HS-27A (cell line): ENCODE measurements at regions not wholly inside any gene's neighbourhood (a gene's known extent, or its start where the extent isn't known, plus 50 kb on each side); places are given as distances from the start of the nearest gene placed in this dataset.
"Not testable (repeated sequence)": the region's sequence is repeated elsewhere in the genome, so short reads cannot be mapped to it uniquely, and the experiment has no call there.

Experiments
- DNase-seq: peaks from one replicate; pipeline ENCODE4 v3.0.0-alpha.2; 2012; ENCODE audit warnings: low read depth, missing footprints

GRCh38 chrX:114087543-114087942 lies 496.3 kb upstream of the HTR2C start:
- DNase-seq, result no peak

- DNase-seq, result no peak
Measured at GRCh38 chrX:114077773-114078172, 506.1 kb upstream of the HTR2C start.

DNA sequence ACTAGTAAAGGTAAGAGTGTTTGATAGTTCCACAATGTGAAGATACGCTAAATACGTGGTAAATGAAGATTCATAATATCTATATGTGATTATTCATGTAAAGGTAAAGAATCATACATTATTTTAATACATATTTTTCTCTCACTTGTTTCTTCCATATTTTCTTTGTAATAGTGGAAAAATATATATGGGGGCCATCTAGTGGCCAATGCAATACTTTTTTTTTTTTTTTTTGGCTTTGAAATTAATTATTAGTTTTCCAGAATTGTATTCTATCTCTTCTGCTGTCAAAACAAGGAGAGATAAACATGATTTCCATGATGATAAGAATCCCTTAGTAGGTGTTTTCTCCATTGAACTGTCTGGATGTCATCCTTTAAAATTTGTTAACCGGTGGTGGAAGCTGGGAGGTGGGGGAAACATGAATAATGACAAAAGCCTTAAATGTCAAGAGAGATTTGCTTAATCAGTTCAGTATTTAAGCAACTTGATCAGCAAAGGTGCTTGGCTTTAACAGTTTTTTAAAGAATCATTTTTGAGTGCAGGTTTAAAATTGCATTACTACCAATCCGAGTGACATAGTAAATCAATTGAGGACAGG lies 508.7 kb upstream of the HTR2C start:
- no peak for DNase-seq

- no peak for DNase-seq
Measured at GRCh38 chrX:114073926-114074325, 510.0 kb upstream of the HTR2C start.

GRCh38 chrX:114071412-114071811 lies 512.5 kb upstream of the HTR2C start:
- DNase-seq, result no peak

DNA sequence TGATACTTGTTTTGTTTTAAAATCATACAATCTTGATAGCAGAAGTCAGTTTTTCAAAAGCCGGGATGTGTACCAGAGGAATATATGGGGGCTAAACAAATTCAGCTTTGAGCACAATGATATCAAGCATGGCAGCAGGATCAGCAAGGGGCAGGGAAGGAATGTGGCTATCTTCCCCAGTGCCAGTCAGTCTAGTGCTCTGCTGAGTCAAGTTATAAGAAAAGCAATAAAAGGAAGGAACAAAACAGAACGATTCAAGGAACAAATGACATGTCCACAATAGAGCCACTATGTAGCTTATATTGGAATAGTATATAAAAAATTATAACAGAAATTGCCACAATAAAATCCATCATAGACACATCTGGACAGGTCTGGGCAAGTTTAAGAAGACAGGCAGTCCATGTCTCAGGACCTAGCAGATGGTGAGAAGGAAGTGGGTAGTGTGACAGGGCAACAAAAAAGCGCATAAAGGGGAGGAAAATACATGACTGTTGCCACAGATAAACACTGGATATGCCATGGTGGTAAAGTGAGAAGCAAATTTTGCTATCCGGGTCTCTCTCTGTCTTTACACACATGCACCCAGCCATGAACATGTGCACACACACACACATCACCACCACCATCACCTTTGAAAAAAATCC lies 518.2 kb upstream of the HTR2C start:
- DNase-seq, result no peak

GRCh38 chrX:114061226-114061625 lies 522.7 kb upstream of the HTR2C start:
- DNase-seq, result no peak

- DNase-seq, result no peak
Measured at GRCh38 chrX:114058988-114059418, 524.9 kb upstream of the HTR2C start.

- DNase-seq, result not testable (repeated sequence)
Measured at GRCh38 chrX:114057422-114057821, 526.5 kb upstream of the HTR2C start.

DNA sequence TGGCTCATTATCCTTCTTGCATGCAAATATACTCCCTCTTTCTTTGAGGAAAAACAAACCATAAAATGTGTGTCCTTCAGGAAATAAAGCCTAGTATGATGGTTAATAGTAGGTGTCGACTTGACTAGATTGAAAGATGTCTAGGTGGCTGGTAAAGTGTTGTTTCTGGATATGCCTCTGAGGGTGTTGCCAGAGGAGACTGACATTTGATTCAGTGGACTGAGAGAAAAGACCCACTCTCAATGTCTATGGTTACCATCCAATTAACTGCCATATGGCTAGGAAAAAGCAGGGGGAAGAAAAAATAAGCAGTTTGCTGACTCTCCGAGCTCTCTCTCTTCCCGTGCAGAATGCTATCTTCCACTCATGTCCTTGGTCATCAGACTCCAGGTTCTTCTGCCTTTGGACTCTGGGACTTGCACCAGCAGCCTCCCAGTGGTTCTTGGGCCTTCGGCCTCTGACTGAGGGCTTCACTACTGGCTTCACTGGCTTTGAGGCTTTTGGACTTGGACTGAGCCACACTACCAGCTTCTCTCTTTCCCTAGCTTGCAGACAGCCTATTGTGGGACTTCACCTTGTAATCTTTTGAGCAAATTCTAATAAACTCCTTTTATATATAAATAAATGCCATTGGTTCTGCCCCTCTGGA lies 532.1 kb upstream of the HTR2C start:
- no peak for DNase-seq

DNA sequence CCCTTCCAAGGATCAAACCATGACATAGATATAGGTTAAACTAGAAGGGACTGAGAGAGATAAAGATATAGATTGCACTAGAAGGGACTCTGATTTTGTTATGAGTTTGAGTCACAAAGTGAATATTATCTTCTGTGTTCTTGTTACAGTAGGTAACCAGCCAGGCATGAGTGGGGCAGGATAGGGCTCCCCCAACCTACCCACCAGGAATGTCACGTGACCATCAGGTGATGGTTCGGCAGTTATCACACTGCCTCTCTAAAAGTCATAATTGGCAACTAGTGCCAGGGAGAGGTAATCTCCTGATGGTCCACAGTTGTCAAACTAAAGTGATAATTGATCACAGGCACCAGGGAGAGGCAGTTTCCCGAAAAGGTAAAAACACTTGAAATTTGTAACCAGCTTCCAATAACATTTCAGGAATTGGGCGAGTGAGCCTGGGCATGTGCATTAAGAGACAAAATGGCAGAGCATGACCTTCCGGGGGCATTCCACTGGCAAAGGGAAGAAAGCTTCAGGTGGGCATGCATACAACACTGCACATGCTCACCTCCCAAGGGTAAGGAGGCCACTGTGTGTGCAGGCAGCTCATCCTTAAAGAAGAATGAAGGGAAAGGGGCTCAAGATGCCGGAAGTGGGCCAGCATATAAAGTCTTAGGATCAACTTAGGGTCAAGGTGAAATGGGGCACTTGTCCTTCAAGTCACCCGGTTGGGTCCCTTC lies 533.6 kb upstream of the HTR2C start:
- DNase-seq, result no peak

GRCh38 chrX:114049063-114049462 lies 534.8 kb upstream of the HTR2C start:
- no peak for DNase-seq

GRCh38 chrX:114047558-114047957 lies 536.3 kb upstream of the HTR2C start:
- no peak for DNase-seq

DNA sequence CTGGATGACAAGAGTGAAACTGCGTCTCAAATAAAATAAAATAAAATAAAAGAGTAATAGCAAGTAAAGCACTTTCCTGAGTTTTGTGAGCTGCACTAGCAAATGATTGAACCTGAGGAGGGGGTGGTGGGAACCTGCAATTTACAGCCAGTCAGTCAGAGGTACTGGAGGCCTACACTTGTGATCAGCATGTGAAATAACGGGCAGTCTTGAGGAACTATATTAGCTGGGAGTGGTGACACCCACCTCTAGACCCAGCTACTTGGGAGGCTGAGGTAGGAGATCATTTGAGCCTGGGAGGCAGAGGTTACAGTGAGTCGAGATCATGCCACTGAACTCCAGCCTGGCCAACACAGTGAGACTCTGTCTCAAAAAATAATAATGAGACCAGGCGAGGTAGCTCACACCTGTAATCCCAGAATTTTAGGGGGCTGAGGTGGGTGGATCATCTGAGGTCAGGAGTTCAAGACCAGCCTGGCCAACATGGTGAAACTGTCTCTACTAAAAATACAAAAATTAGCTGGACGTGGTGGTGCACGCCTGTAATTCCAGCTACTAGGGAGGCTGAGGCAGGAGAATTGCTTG lies 537.1 kb upstream of the HTR2C start:
- DNase-seq, result no peak

GRCh38 chrX:114041470-114041869 lies 542.4 kb upstream of the HTR2C start:
- DNase-seq, result not testable (repeated sequence)

DNA sequence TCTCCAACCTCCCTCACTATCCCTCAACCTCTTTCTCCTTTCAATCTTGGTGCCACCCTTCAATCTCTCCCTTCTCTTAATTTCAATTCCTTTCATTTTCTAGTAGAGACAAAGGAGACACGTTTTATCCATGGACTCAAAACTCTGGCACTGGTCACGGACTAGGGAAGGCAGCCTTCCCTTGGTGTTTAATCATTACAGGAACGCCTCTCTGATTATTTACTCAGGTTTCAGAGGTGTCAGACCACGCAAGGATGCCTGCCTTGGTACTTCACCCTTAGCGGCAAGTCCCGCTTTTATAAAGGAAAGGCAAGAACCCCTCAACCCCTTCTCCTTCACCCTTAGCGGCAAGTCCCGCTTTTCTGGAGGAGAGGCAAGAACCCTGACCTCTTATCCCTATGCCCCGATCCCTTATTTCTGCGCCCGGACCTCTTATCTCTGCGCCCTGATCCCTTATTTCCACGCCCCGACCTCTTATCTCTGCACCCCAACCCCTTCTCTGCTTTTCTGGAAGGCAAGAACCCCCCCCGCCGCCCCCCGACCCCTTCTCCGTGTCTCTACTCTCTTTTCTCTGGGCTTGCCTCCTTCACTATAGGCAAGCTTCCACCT lies 543.1 kb upstream of the HTR2C start:
- not testable (repeated sequence) for DNase-seq

DNA sequence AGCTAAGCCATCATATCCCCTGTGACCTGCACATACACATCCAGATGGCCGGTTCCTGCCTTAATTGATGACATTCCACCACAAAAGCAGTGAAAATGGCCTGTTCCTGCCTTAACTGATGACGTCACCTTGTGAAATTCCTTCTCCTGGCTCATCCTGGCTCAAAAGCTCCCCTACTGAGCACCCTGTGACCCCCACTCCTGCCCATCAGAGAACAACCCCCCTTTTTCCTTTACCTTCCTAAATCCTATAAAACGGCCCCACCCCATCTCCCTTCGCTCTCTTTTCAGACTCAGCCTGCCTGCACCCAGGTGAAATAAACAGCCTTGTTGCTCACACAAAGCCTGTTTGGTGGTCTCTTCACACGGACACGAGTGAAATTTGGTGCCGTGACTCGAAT lies 543.8 kb upstream of the HTR2C start:
- not testable (repeated sequence) for DNase-seq

GRCh38 chrX:114038358-114038757 lies 545.5 kb upstream of the HTR2C start:
- no peak for DNase-seq

DNA sequence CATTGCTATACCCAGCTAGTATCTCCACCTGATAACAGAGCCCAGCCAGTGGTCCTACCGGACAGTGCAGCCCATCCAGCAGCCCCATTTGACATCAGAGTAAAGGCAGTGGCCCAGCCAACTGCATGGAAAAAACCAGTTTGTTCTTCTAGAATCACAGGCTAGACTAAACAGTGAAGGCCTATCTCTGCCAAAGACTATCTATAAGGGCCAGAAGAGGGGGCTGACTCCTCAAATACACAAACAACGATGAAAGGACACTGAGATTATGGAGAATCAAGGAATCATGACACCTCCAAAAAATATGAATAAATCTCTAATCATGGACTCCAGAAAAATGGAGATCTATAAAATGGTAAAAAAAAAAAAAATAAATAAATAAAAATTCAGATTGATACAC lies 546.4 kb upstream of the HTR2C start:
- no peak for DNase-seq

DNA sequence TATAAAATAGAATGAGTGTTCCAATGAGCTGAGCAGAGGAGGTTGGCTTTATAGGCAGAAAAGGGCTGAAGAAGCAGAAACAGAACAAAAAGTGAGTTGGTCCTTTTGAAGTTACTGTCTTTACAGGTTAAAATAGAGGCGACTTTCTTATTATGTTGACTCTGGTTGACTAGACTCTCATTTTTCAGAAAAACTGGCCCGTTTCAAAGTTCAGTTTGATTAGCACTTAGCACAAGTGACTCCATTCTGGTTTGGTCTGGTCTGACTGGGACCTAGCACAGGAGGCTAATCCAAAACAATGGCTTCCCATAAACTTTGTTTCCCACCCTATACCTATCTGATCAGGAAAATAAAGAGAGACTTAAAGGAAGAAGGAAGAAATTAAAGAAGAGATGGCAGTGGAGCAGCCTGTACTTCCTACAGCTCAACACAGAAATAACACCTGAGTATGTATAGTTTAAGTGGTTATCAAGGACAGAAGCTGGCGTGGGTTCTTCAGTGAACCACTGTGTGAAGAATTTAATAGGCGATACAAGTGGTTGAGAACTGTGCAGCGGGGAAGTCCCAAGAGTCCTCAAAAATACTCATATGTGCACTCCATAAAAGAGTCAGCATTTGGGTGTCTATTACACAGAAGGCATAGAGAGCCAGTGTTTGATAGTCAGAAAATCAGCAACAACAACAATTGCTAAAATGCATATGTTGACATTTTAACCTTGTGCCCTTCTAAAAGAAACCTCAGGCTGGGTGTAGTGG lies 554.8 kb upstream of the HTR2C start:
- no peak for DNase-seq

- DNase-seq, result no peak
Measured at GRCh38 chrX:114017086-114017485, 566.8 kb upstream of the HTR2C start.
